DMS79 (cell line): ENCODE measurements at regions not wholly inside any gene's neighbourhood (a gene's known extent, or its start where the extent isn't known, plus 50 kb on each side); places are given as distances from the start of the nearest gene placed in this dataset.

Source experiments
- DNase-seq: peaks from one replicate; lab custom pipeline; 2025; lab: John Stamatoyannopoulos, UW

- DNase-seq = no peak
Measured at GRCh38 chr11:129590753-129591475, 215.3 kb downstream of the BARX2 start.

- no peak for DNase-seq
Measured at GRCh38 chr11:129591527-129591926, 215.9 kb downstream of the BARX2 start.

- no peak for DNase-seq
Measured at GRCh38 chr11:129592191-129592590, 216.5 kb downstream of the BARX2 start.

GRCh38 chr11:129593098-129593497 is 217.4 kb downstream of the BARX2 start:
- DNase-seq = peak; percentile 88

DNA sequence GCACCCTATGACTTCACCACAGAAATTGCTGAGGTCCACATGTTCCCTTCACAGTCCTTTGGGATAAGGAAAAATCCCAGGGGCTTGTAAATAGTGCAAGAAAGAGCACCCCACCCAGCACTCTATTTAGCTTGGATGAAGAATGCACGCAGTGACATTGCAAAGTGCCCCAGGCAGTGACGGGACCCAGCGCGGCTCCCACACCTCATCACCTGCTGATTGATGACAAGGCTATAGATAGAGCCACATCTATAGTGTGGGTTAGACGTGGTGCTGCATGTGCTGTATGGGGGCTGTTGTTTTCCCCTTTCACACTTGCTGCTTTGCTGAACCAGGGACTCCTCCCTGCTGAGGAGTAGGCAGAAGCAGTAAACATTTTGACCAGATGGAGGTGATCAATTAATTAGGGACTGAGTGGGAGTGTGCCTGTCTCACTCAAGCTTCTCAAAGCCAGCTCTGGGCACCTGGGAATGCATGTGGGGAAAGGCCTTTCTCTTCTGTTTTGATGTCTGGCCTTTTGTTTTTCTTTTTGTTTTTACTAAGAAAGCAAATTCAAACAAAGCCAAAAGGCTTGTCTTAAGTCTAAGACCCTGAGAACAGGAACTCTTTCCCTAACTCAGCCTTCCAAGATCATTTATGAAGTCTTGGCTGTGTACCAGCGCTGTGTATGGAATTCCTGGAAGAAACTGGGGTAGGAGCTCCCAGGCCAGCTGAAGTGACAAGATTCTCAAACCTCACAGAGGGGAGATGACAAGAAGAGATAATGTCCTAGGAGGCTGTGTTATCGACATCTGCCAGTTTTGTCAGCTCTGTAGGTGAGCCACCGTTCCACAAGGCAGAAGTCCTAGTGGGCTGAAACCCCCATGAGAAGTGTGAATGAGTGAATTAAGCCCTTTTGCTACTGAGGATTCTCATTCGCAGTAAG is 219.7 kb downstream of the BARX2 start:
- DNase-seq = no peak

DNA sequence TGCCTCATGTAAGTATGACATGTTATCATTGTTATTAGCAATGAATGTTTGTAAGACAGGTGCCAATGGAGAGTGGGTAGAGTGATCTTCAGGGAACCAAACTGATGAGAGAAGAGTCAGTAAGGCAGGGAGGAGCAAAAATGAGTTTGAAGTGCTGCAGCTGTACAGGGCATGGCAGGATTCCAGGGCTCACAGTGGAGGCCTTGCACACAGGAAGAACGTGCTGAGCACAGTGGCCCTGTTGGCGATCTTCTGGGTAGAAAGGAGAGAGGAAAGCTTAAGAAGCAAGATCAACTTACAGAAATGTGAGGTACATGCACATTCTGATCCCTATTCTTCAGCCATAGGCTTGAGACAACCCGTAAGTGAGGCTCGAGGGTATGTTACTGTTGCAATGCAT is 219.3 kb upstream of the TMEM45B start:
- DNase-seq = no peak

DNA sequence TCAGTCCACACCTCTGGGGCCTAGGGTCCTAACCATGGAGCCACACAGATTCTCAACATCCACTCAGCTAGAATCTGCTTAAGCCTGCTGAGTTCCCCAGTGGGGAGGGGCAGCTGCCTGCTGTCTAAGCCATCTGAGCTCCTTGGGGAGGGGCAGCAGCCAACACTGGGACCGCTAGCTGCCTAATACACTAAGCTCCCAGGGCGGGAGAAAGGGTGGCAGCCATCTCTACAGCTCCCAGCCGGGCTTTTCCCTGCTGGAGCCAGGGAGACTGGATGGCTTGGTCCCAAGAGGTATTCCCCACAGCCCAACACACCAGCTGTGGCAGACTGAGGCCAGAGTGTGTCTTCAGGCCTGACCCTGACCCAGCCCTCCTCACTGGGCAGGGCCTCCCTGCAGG is 217.3 kb upstream of the TMEM45B start:
- DNase-seq = no peak

GRCh38 chr11:129605815-129606214 is 209.8 kb upstream of the TMEM45B start:
- no peak for DNase-seq

DNA sequence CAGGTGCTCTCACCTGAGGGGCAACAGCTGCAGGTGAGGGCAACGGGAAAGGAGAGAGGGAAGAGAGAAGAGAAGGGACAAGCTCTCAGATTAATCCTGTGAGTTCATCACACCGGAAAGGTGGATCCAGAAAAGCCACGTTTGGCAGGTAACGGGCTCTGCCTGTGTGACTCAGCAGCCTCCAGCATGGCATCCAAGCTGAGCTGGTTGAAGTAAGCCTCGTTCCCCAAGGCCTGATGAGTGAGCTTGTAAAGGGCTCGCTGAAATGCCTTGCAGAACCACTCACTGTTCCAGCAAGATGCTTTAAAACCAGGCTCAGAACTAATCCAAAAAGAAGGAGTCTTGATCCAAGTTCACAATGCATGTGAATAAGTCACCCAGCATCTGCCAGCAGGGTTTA is 206.9 kb upstream of the TMEM45B start:
- no peak for DNase-seq

DNA sequence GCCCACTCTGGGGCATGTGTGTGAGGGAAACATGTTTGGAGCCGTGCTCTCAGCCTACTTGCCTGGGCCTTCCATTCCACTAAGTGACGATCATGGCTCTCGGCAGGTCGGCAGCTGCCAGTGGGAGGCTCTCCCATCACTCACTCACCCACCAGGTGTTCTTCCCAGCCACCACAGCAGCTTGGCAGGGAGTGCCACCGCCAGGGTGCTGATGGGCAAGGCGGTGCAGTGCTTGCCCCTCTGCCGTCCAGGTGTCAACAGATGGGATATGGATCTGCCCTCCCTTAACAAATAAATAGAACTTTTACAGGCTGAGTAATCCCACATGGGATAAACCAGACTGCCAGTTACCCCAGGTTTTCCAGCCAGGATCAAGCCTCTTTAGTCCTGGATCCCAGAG is 205.5 kb upstream of the TMEM45B start:
- DNase-seq = no peak

GRCh38 chr11:129610545-129610944 is 205.1 kb upstream of the TMEM45B start:
- DNase-seq = no peak

- no peak for DNase-seq
Measured at GRCh38 chr11:129611661-129612446, 203.8 kb upstream of the TMEM45B start.

- DNase-seq = no peak
Measured at GRCh38 chr11:129612447-129612961, 203.1 kb upstream of the TMEM45B start.

DNA sequence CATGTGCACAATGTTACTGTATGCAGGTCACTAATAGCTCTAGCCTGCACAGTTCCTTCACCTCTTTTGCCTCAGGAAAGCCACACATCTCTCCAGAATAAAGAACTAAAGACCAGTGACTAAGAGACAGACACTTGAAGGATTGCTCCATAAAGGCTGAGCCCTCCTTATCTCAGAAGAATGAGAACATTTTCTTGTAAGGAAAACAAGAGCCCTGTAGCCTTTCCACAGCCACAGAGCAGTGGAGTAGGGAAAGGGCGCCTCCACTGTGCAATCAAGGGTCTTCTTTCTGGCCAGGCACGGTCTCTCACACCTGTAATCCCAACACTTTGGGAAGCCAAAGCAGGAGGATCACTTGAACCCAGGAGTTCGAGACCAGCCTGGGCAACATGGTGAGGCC is 202.6 kb upstream of the TMEM45B start:
- DNase-seq = no peak

DNA sequence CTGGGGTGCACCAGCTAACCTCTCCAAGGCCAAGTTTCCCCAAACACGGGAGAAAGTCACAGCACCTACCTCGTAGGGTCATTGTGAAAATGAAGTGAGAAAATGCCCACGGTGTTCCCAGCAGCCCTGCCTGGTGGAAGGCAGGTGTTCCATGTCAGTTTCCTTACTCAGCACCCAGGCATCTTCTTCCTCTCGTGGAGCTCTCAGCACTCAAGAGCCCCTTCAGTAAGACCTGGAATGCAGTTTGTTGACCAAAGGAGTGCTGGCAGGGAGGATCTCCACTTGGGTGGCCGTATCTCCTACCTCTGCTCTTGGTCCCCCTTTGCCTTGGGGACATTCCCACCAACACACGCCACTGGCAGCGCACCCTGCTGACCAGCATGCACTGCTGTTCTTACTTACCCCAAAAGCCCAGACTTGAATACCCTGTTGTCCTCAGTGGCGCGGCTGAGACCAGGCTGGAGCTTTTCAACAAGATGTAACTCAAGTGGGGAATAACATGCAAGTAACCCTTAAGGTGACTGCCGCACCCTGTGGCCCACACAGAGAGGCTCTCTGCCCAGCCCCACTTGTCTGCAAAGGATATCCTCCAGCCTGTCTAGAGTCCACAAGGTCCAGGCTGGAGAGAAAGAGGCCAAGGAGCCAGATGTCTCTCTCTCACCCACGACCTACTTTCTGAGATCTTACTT is 201.2 kb upstream of the TMEM45B start:
- no peak for DNase-seq

DNA sequence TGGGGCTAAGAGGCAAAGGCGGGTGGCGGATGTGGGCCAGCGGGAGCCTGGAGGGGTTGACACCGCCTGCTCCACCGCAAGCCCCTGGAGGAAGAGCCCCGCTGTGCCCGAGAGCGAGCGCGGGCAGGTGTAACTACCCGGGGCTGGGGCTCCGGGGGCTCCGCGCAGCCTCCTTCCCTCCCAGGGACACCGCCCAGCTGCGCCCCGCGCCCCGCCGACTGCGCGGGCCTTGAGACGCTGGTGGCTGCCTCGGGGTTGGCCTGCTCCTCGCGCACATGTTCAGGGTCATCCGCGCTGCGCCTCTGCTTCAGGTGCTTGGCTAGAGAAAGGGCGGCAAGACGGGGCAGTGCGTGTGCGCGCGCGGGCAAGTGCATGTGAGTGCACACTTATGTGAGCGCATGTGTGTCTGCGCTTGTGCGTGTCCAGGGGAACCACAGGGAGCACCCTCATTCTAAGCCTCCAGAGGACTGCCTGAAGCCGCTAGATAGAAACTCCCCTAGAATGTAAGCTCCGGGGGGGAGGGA is 197.5 kb upstream of the TMEM45B start:
- no peak for DNase-seq

GRCh38 chr11:129620237-129621104 is 195.2 kb upstream of the TMEM45B start:
- DNase-seq = peak; percentile 96

- DNase-seq = peak; percentile 85
Measured at GRCh38 chr11:129625930-129626329, 189.7 kb upstream of the TMEM45B start.

- DNase-seq = no peak
Measured at GRCh38 chr11:129631201-129631600, 184.4 kb upstream of the TMEM45B start.

DNA sequence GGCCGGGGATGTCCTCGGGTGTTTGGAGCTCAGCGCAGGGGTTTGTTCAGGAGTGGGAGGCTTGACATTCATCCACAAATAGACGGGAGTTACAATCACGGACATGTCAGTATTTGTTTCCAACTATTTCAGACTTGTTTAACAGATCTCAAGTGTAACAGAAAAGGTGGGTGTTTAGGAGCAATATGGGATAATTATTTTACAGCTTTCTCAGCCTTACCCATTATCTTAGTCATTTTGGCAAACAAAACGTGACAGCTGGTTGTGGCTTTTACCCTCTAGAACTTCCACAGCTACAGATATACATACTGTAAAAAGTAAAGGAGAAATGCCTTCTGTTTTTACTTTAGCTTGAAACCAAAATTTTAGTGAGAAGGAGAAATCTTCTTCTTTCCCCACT is 178.7 kb upstream of the TMEM45B start:
- DNase-seq = no peak
